GM18870 (cell line): ENCODE measurements at regions not wholly inside any gene's neighbourhood (a gene's known extent, or its start where the extent isn't known, plus 50 kb on each side); places are given as distances from the start of the nearest gene placed in this dataset.

Experiments
- ATAC-seq: cut with Tn5 transposase; IDR thresholded peaks from one replicate; pipeline ENCODE4 v1.9.1; 2021; ENCODE audit warnings: moderate library complexity; ENCODE audit not compliant: unreplicated experiment

DNA sequence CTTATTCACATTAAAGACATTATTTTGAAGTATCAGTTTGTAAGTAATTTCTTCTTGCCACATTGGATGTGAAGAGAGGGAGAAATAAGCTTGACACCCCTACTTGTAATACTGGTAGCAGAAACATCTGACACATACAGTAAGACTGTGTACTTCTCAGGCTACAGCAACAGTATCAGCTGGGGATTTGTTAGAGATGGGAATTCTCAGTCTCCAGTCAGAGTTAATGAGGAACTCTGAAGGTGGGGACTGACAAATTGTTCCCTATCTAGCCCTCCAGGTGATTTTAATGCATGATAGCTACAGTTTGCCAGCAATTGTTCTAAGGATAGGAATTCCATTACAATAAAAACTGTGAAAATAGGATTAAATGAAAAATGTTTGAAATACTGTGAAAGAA, 524.8 kb downstream of the PRR16 start:
- ATAC-seq: no peak

DNA sequence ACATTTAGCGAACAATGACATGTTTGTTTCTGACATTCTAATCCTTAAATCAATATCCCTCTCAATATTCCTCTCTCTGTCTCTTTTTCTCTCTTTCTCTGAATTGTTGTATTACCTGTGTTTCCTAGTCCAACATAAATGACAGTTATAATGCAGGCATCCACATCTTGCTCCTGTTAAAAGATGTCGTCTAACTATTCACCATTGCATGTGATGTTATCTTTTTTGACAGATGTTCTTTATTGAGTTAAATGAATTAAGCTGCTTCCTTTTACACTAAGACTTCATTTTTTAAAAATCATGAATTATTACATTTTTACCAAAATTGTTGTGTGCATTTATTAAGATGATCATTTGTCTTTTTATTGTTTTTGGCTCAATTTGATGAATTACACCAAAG, 527.5 kb downstream of the PRR16 start:
- ATAC-seq: no peak

DNA sequence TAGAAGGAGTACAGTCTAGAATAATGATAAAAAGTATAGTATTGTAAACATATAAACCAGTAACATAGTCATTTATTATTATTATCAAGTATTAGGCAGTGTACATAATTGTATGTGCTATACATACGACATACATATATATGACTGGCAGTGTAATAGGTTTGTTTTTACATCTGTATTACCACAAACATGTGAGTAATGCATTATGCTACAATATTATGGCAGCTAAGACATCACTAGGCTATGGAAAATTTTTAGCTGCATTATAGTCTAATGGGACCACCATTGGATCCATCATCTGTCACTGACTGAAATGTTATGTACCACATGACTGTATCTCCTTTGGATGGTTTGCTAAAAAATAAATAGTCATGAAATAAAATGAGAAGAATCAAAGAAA, 530.0 kb downstream of the PRR16 start:
- ATAC-seq: no peak

- no peak for ATAC-seq
Measured at GRCh38 chr5:120999550-120999949, 535.5 kb downstream of the PRR16 start.

DNA sequence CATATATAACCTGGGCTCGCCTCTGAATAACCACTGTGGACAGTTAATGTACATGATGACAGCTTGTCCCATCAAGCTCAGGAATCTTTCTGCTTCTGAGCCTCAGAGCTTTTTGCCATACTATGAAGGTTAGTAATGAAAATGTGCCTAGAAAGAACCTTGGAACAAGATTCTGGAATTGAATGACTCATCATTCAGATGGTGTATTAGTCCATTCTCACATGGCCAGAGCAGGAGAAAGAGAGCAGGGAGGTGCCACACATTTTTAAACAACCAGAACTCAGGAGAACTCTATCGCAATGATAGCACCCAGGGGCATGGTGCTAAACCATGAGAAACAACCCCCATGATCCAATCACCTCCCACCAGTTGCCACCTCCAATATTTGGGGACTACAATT, 542.1 kb downstream of the PRR16 start:
- no peak for ATAC-seq

DNA sequence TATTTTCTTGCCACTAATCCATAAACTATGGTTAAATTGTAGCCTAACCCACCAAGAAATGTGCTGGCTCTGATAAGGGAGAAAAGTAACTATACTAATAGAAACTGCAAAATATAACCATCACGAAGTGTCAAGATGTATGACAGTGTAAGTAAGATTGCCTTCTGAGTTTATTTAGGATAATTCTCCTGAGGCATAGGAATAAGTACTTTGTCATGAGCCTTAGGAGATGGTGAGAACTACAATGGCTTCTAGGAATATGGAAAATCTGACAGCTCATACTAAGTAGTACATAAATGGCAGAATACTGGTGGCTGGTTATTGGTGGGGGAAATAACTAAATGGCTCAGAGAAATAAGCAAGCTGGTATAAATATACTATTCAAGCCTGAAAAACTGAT, 543.9 kb downstream of the PRR16 start:
- ATAC-seq: no peak

- no peak for ATAC-seq
Measured at GRCh38 chr5:121009058-121009457, 545.0 kb downstream of the PRR16 start.

DNA sequence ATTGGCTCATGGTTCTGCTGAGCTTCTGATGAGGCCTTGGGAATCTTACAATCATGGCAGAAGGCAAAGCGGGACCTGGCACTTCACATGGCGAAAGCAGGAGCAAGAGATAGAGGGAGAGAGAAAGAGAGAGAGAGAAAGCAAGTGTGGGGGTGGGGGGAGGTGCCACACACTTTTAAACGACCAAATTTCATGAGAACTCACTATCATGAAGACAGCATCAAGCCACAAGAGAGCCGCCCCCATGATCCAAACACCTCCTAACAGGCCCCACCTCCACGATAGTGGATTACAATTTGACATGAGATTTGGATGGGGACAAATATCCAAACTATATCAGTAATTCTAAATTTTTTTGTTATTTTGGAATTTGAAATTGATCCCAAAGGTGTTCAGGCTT, 553.9 kb downstream of the PRR16 start:
- ATAC-seq: no peak

- ATAC-seq: no peak
Measured at GRCh38 chr5:121019106-121019505, 555.0 kb downstream of the PRR16 start.

- ATAC-seq: no peak
Measured at GRCh38 chr5:121019734-121020133, 555.6 kb downstream of the PRR16 start.

DNA sequence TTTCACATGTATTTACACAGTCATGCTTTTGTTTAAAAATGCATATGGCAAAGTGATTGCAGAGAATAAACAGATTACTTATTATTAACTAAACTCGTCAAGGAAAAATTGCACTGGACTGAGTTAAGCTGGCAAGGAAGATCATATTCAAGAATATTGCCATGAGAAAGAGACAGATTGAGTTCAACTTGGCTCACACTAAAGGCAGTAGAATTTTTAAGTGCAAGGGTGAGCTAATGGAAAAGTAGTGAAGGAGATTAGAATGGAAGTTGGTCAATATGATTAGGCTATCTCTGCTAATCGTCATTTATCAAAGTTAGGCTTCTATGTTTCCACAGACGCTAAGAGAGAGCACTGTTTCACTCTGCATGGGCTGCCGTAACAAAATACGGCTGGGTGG, 557.6 kb downstream of the PRR16 start:
- ATAC-seq: no peak

- no peak for ATAC-seq
Measured at GRCh38 chr5:121024416-121025311, 560.6 kb downstream of the PRR16 start.

GRCh38 chr5:121025671-121026070, 561.6 kb downstream of the PRR16 start:
- no peak for ATAC-seq

- ATAC-seq: peak; percentile 89
Measured at GRCh38 chr5:121027636-121028035, 563.5 kb downstream of the PRR16 start.

GRCh38 chr5:121029536-121030245, 565.6 kb downstream of the PRR16 start:
- no peak for ATAC-seq

DNA sequence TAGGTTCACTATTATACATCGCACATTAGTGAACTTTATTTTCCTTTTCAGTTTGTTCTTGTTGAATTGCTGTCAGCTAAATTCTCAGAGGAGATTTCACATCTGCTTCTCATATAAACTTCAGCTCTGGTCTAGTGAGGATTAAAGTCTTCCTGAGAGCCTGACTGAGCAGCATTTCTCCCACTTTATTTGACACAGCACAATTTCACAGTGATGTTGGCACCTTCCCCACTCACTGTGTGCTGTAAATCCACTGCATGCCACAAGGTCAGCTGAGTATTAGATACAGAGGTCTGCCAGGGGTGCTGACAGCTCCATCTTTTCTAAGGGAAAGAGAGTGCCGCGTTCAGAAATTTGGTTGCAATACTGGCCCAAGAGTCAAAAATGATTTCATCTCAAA, 567.4 kb downstream of the PRR16 start:
- ATAC-seq: no peak

DNA sequence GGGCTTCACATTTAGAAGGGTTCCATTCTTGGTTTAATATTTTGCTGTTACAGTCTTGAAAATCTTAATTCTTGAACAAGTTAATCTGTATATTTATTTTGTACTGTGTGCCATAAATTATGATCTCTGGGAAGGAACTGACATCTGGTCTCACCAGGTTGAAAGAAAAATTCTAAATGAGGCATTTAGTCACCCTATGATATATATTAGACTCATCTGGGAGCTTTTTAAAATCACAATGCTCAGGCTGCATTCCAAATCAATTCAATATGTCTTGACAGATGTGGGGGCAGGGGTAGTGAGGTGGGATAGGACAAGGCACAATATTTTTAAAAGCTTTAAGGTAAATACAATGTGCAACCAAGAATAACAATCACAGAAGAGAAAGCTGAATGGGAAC, 569.2 kb downstream of the PRR16 start:
- ATAC-seq: no peak

GRCh38 chr5:121038438-121038837, 574.3 kb downstream of the PRR16 start:
- no peak for ATAC-seq

- ATAC-seq: no peak
Measured at GRCh38 chr5:121049971-121050370, 585.9 kb downstream of the PRR16 start.

GRCh38 chr5:121053055-121053985, 589.2 kb downstream of the PRR16 start:
- ATAC-seq: no peak

DNA sequence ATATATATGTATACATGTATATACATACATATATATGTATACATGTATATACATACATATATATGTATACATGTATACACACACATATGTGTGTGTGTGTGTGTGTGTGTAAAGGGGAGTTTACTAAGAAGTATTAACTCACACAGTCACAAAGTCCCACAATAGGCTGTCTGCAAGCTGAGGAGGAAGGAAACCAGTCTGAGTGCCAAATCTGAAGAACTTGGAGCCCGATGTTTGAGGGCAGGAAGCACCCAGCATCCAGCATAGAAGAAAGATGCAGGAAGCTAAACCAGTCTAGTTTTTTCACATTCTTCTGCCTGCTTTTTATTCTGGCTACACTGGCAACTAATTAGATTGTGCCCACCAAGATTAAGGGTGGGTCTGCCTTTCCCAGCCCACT, 591.5 kb downstream of the PRR16 start:
- no peak for ATAC-seq
